IMR-90 (cell line): ENCODE measurements at regions not wholly inside any gene's neighbourhood (a gene's known extent, or its start where the extent isn't known, plus 50 kb on each side); places are given as distances from the start of the nearest gene placed in this dataset.

ENCODE experiments used
- CTCF ChIP-seq: conservative IDR thresholded peaks from 2 replicates; pipeline ENCODE4 v1.5.1; 2012; ENCODE audit warnings: mild to moderate bottlenecking, low read depth, low read length, improper control_type of control experiment
- MAFK ChIP-seq: IDR thresholded peaks from 2 replicates; pipeline ENCODE4 v1.6.1; 2012; ENCODE audit warnings: low read depth, low read length, improper control_type of control experiment

- TF ChIP-seq CTCF (no peak), MAFK (no peak)
Measured at GRCh38 chr5:146995878-146996277, 117.3 kb upstream of the PPP2R2B start.
